CD14-positive monocyte (primary cell): ENCODE measurements at regions not wholly inside any gene's neighbourhood (a gene's known extent, or its start where the extent isn't known, plus 50 kb on each side); places are given as distances from the start of the nearest gene placed in this dataset.

ENCODE experiments used
- DNase-seq, 3 donors: peaks; one replicate each; pipeline ENCODE4 v3.0.0-alpha.2; 2011 to 2022
- H2AFZ ChIP-seq: 2 replicates; pipeline ENCODE4 v1.6.0; 2012; ENCODE audit warnings: mild to moderate bottlenecking, low read depth, low read length, inconsistent platforms; ENCODE audit not compliant: insufficient read depth, poor library complexity, severe bottlenecking
- H3K27ac ChIP-seq, 2 donors: 1 replicate in 1 of 2; 2 replicates in 1 of 2; pipeline ENCODE4 v1.5.1; 2012 to 2013; ENCODE audit warnings: low read length in 2 of 2, control low read depth in 1 of 2, inconsistent platforms in 1 of 2, low read depth in 1 of 2, mild to moderate bottlenecking in 1 of 2
- H3K27me3 ChIP-seq, 2 donors: one replicate each; pipeline versions ENCODE4 v1.6.0 to v1.6.1; 2011 to 2013; ENCODE audit warnings: low read length in 2 of 2; ENCODE audit not compliant: control insufficient read depth in 2 of 2, insufficient read depth in 2 of 2
- H3K36me3 ChIP-seq, 2 donors: replicated peaks in 1 of 2; 1 replicate in 1 of 2; 2 replicates in 1 of 2; pipeline versions ENCODE4 v1.5.1 to v1.6.1; 2012 to 2013; ENCODE audit warnings: low read length in 2 of 2, control low read depth in 1 of 2, inconsistent platforms in 1 of 2, mild to moderate bottlenecking in 1 of 2; ENCODE audit not compliant: insufficient read depth in 2 of 2, control insufficient read depth in 1 of 2
- H3K4me1 ChIP-seq, 2 donors: 1 replicate in 1 of 2; 2 replicates in 1 of 2; pipeline versions ENCODE4 v1.5.1 to v1.6.1; 2012 to 2013; ENCODE audit warnings: low read length in 2 of 2, control low read depth in 1 of 2, inconsistent platforms in 1 of 2, mild to moderate bottlenecking in 1 of 2, moderate library complexity in 1 of 2; ENCODE audit not compliant: insufficient read depth in 2 of 2, control insufficient read depth in 1 of 2
- H3K4me2 ChIP-seq: replicated peaks from 2 replicates; pipeline ENCODE3; 2012; ENCODE audit warnings: low read length, moderate library complexity, mild to moderate bottlenecking; ENCODE audit not compliant: poor library complexity, severe bottlenecking; ENCODE audit errors: extremely low read depth
- H3K4me3 ChIP-seq, 3 experiments: fragments of 200-600 bp in 1 of 3; sonication (generic) in 1 of 3; replicated peaks in 1 of 3; 1 replicate in 2 of 3; 2 replicates in 1 of 3; pipeline ENCODE4 v1.5.1; 2011 to 2013; ENCODE audit warnings: low read length in 3 of 3, mild to moderate bottlenecking in 3 of 3, control low read depth in 2 of 3, low read depth in 2 of 3, inconsistent platforms in 1 of 3, moderate library complexity in 1 of 3
- H3K79me2 ChIP-seq: 2 replicates; pipeline ENCODE4 v1.6.0; 2012; ENCODE audit warnings: mild to moderate bottlenecking, control low read depth, inconsistent platforms, low read length, moderate library complexity; ENCODE audit not compliant: insufficient read depth
- H3K9ac ChIP-seq: 2 replicates; pipeline ENCODE4 v1.6.0; 2017; ENCODE audit warnings: low read length, mild to moderate bottlenecking; ENCODE audit not compliant: insufficient read depth, poor library complexity, severe bottlenecking
- H3K9me3 ChIP-seq, 2 donors: replicated peaks in 1 of 2; 1 replicate in 1 of 2; 2 replicates in 1 of 2; pipeline versions ENCODE4 v1.5.1 to v1.6.1; 2012 to 2013; ENCODE audit warnings: low read length in 2 of 2, control low read depth in 1 of 2; ENCODE audit not compliant: control insufficient read depth in 1 of 2, insufficient read depth in 1 of 2
- H4K20me1 ChIP-seq: 2 replicates; pipeline ENCODE4 v1.6.0; 2012; ENCODE audit warnings: mild to moderate bottlenecking, low read length, control low read depth, moderate library complexity; ENCODE audit not compliant: insufficient read depth
- H3K27ac Mint-ChIP-seq, 7 donors: one replicate each; pipeline ENCODE4 v1.8.0; 2020; ENCODE audit warnings: mild to moderate bottlenecking in 7 of 7, mixed read lengths in 7 of 7, moderate library complexity in 6 of 7, inconsistent platforms in 2 of 7
- H3K27me3 Mint-ChIP-seq, 3 donors: one replicate each; pipeline ENCODE4 v1.8.0; 2021 to 2022; ENCODE audit warnings: low read depth in 3 of 3, mild to moderate bottlenecking in 3 of 3, mixed read lengths in 3 of 3, moderate library complexity in 3 of 3, inconsistent platforms in 1 of 3
- H3K36me3 Mint-ChIP-seq, 2 donors: one replicate each; pipeline ENCODE4 v1.8.0; 2020; ENCODE audit warnings: mixed read lengths in 2 of 2, inconsistent platforms in 1 of 2, mild to moderate bottlenecking in 1 of 2
- H3K4me1 Mint-ChIP-seq: one replicate; pipeline ENCODE4 v1.8.0; 2020; ENCODE audit warnings: mild to moderate bottlenecking, mixed read lengths
- H3K4me3 Mint-ChIP-seq, 2 donors: one replicate each; pipeline ENCODE4 v1.8.0; 2020; ENCODE audit warnings: mild to moderate bottlenecking in 2 of 2, mixed read lengths in 2 of 2, moderate library complexity in 1 of 2
- H3K9me3 Mint-ChIP-seq, 7 donors: one replicate each; pipeline ENCODE4 v1.8.0; 2020 to 2022; ENCODE audit warnings: mixed read lengths in 7 of 7, mild to moderate bottlenecking in 6 of 7, moderate library complexity in 6 of 7, inconsistent platforms in 2 of 7
- CTCF ChIP-seq: fragments of 200-600 bp; IDR thresholded peaks from one replicate; pipeline ENCODE4 v1.8.0; 2022; ENCODE audit warnings: antibody characterized with exemption, mild to moderate bottlenecking
- WGBS: methylation state at CpG from one replicate; pipeline ENCODE4 v1.1.5; 2013; ENCODE audit warnings: missing lambda C conversion rate; ENCODE audit not compliant: insufficient coverage; 5-methylcytosine and 5-hydroxymethylcytosine counted together
- intact Hi-C, 2 donors: fragments of 100-400 bp; cut with micrococcal nuclease; formaldehyde crosslinking; loops; one replicate each; pipeline versions ENCODE4 v1.15.0 to v1.15.1; 2023

GRCh38 chr12:127726671-127727315, 540.2 kb upstream of the TMEM132C start:
- H3K9me3 ChIP-seq: no peaks in the 10 kb centered on the region
- H3K4me3 ChIP-seq: no peak overlapping the region
- Mint-ChIP-seq H3K9me3 (peaks cover 0 to 7% (median under 1%) of the 10 kb centered on the region in 7 donors), H3K27me3 (no peaks in the 10 kb centered on the region), H3K36me3 (no peaks in the 10 kb centered on the region), H3K27ac (no peak overlapping the region), H3K4me1 (no peaks in the 10 kb centered on the region), H3K4me3 (no peak overlapping the region)
- no peaks in the 10 kb centered on the region for H3K4me1 ChIP-seq
- no peak overlapping the region for H2AFZ ChIP-seq
- H3K27ac ChIP-seq: no peak overlapping the region
- no peaks in the 10 kb centered on the region for H3K79me2 ChIP-seq
- no peaks in the 10 kb centered on the region for H3K36me3 ChIP-seq
- no peak for DNase-seq
- no peaks in the 10 kb centered on the region for H3K27me3 ChIP-seq
- H4K20me1 ChIP-seq: no peaks in the 10 kb centered on the region
- intact Hi-C loops: no loop called here
- TF ChIP-seq CTCF: no peak
- 85% methylated on average over 4 of the region's 9 CpGs for WGBS
- no peak overlapping the region for H3K4me2 ChIP-seq
- H3K9ac ChIP-seq: no peak overlapping the region

- Histone ChIP-seq H3K4me2 (no peak overlapping the region), H4K20me1 (no peaks in the 10 kb centered on the region), H3K9ac (no peak overlapping the region), H3K4me1 (no peaks in the 10 kb centered on the region), H3K9me3 (no peaks in the 10 kb centered on the region), H3K27ac (no peak overlapping the region), H3K4me3 (no peak overlapping the region), H2AFZ (no peak overlapping the region), H3K36me3 (no peaks in the 10 kb centered on the region), H3K79me2 (no peaks in the 10 kb centered on the region), H3K27me3 (no peaks in the 10 kb centered on the region)
- H3K9me3 Mint-ChIP-seq: peaks cover 0 to 4% (median 0%) of the 10 kb centered on the region in 7 donors
- no CpG with 5 or more reads among the region's 3 CpGs for WGBS
- H3K4me3 Mint-ChIP-seq: no peak overlapping the region
- H3K27ac Mint-ChIP-seq: no peak overlapping the region
- no peak for TF ChIP-seq CTCF
- H3K4me1 Mint-ChIP-seq: no peaks in the 10 kb centered on the region
- no peaks in the 10 kb centered on the region for H3K27me3 Mint-ChIP-seq
- DNase-seq: no peak
- intact Hi-C loops: no loop called here
- no peaks in the 10 kb centered on the region for H3K36me3 Mint-ChIP-seq
Observed at GRCh38 chr12:127728285-127728684, 538.7 kb upstream of the TMEM132C start.
